GM18511 (cell line): ENCODE measurements at regions not wholly inside any gene's neighbourhood (a gene's known extent, or its start where the extent isn't known, plus 50 kb on each side); places are given as distances from the start of the nearest gene placed in this dataset.
A peak's percentile ranks its signal among the peaks of the same experiment; 100 is the strongest.
"Not testable (repeated sequence)": the region's sequence is repeated elsewhere in the genome, so short reads cannot be mapped to it uniquely, and the experiment has no call there.

Experiments used
- ATAC-seq: cut with Tn5 transposase; IDR thresholded peaks from one replicate; pipeline ENCODE4 v1.9.1; 2021; ENCODE audit warnings: mild to moderate bottlenecking, moderate library complexity; ENCODE audit not compliant: unreplicated experiment

- ATAC-seq: no peak
Measured at GRCh38 chr4:141518222-141518621, 118.2 kb upstream of the IL15 start.

GRCh38 chr4:141524116-141524515 is 112.3 kb upstream of the IL15 start:
- ATAC-seq: no peak

- ATAC-seq: no peak
Measured at GRCh38 chr4:141524841-141525240, 111.5 kb upstream of the IL15 start.

GRCh38 chr4:141530627-141531026 is 105.8 kb upstream of the IL15 start:
- ATAC-seq: no peak

GRCh38 chr4:141534985-141535384 is 101.4 kb upstream of the IL15 start:
- ATAC-seq: no peak

GRCh38 chr4:141538001-141538400 is 98.4 kb upstream of the IL15 start:
- ATAC-seq: no peak

GRCh38 chr4:141540643-141541042 is 95.7 kb upstream of the IL15 start:
- ATAC-seq: no peak

GRCh38 chr4:141541851-141542250 is 94.5 kb upstream of the IL15 start:
- no peak for ATAC-seq

GRCh38 chr4:141543176-141543575 is 93.2 kb upstream of the IL15 start:
- ATAC-seq: no peak

- ATAC-seq: no peak
Measured at GRCh38 chr4:141543706-141544105, 92.7 kb upstream of the IL15 start.

- no peak for ATAC-seq
Measured at GRCh38 chr4:141548791-141549190, 87.6 kb upstream of the IL15 start.

GRCh38 chr4:141560056-141560455 is 76.3 kb upstream of the IL15 start:
- ATAC-seq: peak; percentile 74

- ATAC-seq: no peak
Measured at GRCh38 chr4:141562649-141563048, 73.7 kb upstream of the IL15 start.

- no peak for ATAC-seq
Measured at GRCh38 chr4:141563723-141564122, 72.7 kb upstream of the IL15 start.

- not testable (repeated sequence) for ATAC-seq
Measured at GRCh38 chr4:141564961-141565360, 71.4 kb upstream of the IL15 start.

- peak; percentile 62 for ATAC-seq
Measured at GRCh38 chr4:141565379-141566089, 70.8 kb upstream of the IL15 start.

- no peak for ATAC-seq
Measured at GRCh38 chr4:141567326-141567915, 69.0 kb upstream of the IL15 start.

GRCh38 chr4:141569141-141569540 is 67.2 kb upstream of the IL15 start:
- ATAC-seq: no peak

GRCh38 chr4:141570290-141570689 is 66.1 kb upstream of the IL15 start:
- no peak for ATAC-seq

GRCh38 chr4:141571362-141571761 is 65.0 kb upstream of the IL15 start:
- ATAC-seq: no peak

- no peak for ATAC-seq
Measured at GRCh38 chr4:141571793-141572192, 64.6 kb upstream of the IL15 start.

GRCh38 chr4:141573678-141574077 is 62.7 kb upstream of the IL15 start:
- no peak for ATAC-seq

GRCh38 chr4:141575884-141576283 is 60.5 kb upstream of the IL15 start:
- ATAC-seq: no peak
